Thymus (tissue), 11 donors: ENCODE measurements at regions not wholly inside any gene's neighbourhood (a gene's known extent, or its start where the extent isn't known, plus 50 kb on each side); places are given as distances from the start of the nearest gene placed in this dataset.
"Not testable (repeated sequence)": the region's sequence is repeated elsewhere in the genome, so short reads cannot be mapped to it uniquely, and the experiment has no call there.

Experiments
- DNase-seq, 9 donors: peaks; one replicate each; pipeline ENCODE4 v3.0.0-alpha.2; 2013; ENCODE audit warnings: low spot score in 9 of 9, low read depth in 6 of 9, missing footprints in 1 of 9
- H3K27ac ChIP-seq, 2 donors: one replicate each; pipeline ENCODE4 v1.5.1; 2013; ENCODE audit warnings: control low read depth in 1 of 2, low read depth in 1 of 2, low read length in 1 of 2, mild to moderate bottlenecking in 1 of 2, moderate library complexity in 1 of 2
- H3K27me3 ChIP-seq, 2 donors: one replicate each; pipeline ENCODE4 v1.5.1; 2013; ENCODE audit warnings: low read length in 1 of 2; ENCODE audit not compliant: control insufficient read depth in 2 of 2, insufficient read depth in 1 of 2
- H3K36me3 ChIP-seq, 2 donors: one replicate each; pipeline ENCODE4 v1.5.1; 2013; ENCODE audit warnings: low read length in 1 of 2, mild to moderate bottlenecking in 1 of 2, moderate library complexity in 1 of 2; ENCODE audit not compliant: control insufficient read depth in 2 of 2, insufficient read depth in 2 of 2
- H3K4me1 ChIP-seq, 2 donors: one replicate each; pipeline ENCODE4 v1.5.1; 2013; ENCODE audit warnings: low read length in 2 of 2; ENCODE audit not compliant: control insufficient read depth in 2 of 2, insufficient read depth in 2 of 2
- H3K4me3 ChIP-seq, 2 donors: one replicate each; pipeline ENCODE4 v1.5.1; 2013; ENCODE audit warnings: low read length in 2 of 2, control low read depth in 1 of 2, mild to moderate bottlenecking in 1 of 2
- H3K9me3 ChIP-seq, 2 donors: one replicate each; pipeline ENCODE4 v1.5.1; 2013; ENCODE audit warnings: low read length in 1 of 2, mild to moderate bottlenecking in 1 of 2; ENCODE audit not compliant: control insufficient read depth in 2 of 2, insufficient read depth in 1 of 2
- WGBS: extraction: QIAGEN DNeasy Blood & Tissue Kit; methylation state at CpG from one replicate; pipeline ENCODE4 v1.1.7; 2013; 5-methylcytosine and 5-hydroxymethylcytosine counted together
- donor health status: healthy.

- no peak for DNase-seq
- H3K27me3 ChIP-seq: no peaks in the 10 kb centered on the region
- H3K27ac ChIP-seq: no peak overlapping the region
- no peaks in the 10 kb centered on the region for H3K36me3 ChIP-seq
- no peak overlapping the region for H3K4me3 ChIP-seq
- no peaks in the 10 kb centered on the region for H3K4me1 ChIP-seq
- H3K9me3 ChIP-seq: no peaks in the 10 kb centered on the region
Measured at GRCh38 chr1:233828480-233828879, 76.0 kb upstream of the SLC35F3 start.

- no peak for DNase-seq
- no peaks in the 10 kb centered on the region for H3K27me3 ChIP-seq
- no peak overlapping the region for H3K4me3 ChIP-seq
- over 99% methylated on average over 2 of the region's 2 CpGs for WGBS
- H3K4me1 ChIP-seq: no peaks in the 10 kb centered on the region
- no peak overlapping the region for H3K27ac ChIP-seq
- no peaks in the 10 kb centered on the region for H3K36me3 ChIP-seq
- H3K9me3 ChIP-seq: no peaks in the 10 kb centered on the region
Measured at GRCh38 chr1:233834609-233835008, 69.9 kb upstream of the SLC35F3 start.

DNA sequence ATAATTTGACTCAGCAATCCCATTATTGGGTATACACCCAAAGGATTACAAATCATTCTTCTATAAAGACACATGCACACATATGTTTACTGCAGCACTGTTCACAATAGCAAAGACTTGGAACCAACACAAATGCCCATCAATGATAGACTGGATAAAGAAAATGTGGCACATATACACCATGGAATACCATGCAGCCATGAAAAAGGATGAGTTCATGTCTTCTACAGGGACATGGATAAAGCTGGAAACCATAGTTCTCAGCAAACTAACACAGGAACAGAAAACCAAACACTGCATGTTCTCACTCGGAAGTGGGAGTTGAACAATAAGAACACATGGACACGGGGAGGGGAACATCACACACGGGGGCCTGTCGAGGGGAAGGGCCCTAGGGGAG, 66.3 kb upstream of the SLC35F3 start:
- not testable (repeated sequence) for H3K4me3 ChIP-seq, H3K27me3 ChIP-seq, DNase-seq, H3K36me3 ChIP-seq, H3K27ac ChIP-seq, H3K4me1 ChIP-seq, H3K9me3 ChIP-seq
- WGBS: 94% methylated on average over 4 of the region's 4 CpGs

- Histone ChIP-seq H3K36me3 (no peaks in the 10 kb centered on the region), H3K4me3 (no peak overlapping the region), H3K27ac (no peak overlapping the region), H3K27me3 (no peaks in the 10 kb centered on the region), H3K9me3 (no peaks in the 10 kb centered on the region), H3K4me1 (no peaks in the 10 kb centered on the region)
- WGBS: 86% methylated on average over 9 of the region's 9 CpGs
- DNase-seq: no peak
Measured at GRCh38 chr1:233843525-233844204, 60.8 kb upstream of the SLC35F3 start.

- DNase-seq: no peak
- Histone ChIP-seq H3K9me3 (no peaks in the 10 kb centered on the region), H3K4me1 (no peaks in the 10 kb centered on the region), H3K4me3 (no peak overlapping the region), H3K27me3 (no peaks in the 10 kb centered on the region), H3K27ac (no peak overlapping the region), H3K36me3 (no peaks in the 10 kb centered on the region)
- 95% methylated on average over 2 of the region's 2 CpGs for WGBS
Measured at GRCh38 chr1:233844275-233844674, 60.2 kb upstream of the SLC35F3 start.

GRCh38 chr1:233844692-233845091, 59.8 kb upstream of the SLC35F3 start:
- Histone ChIP-seq H3K9me3 (no peaks in the 10 kb centered on the region), H3K27me3 (no peaks in the 10 kb centered on the region), H3K27ac (no peak overlapping the region), H3K36me3 (no peaks in the 10 kb centered on the region), H3K4me1 (no peaks in the 10 kb centered on the region), H3K4me3 (no peak overlapping the region)
- DNase-seq: no peak
- WGBS: 31% methylated on average over 2 of the region's 2 CpGs
